ENCODE measurements at regions not wholly inside any gene's neighbourhood (a gene's known extent, or its start where the extent isn't known, plus 50 kb on each side); places are given as distances from the start of the nearest gene placed in this dataset.

GRCh38 chr3:151635905-151636304 lies 97.8 kb upstream of the AADACL2 start:
- no peak for TF ChIP-seq POLR2A (IDR thresholded peaks at IDR 0.05)
- TF ChIP-seq POLR2AphosphoS5 (IDR thresholded peaks at IDR 0.05) = no peak
- TF ChIP-seq CTCF (IDR thresholded peaks at IDR 0.05) = no peak
- no peak for TF ChIP-seq EP300 (IDR thresholded peaks at IDR 0.05)

Measured in suprapubic skin (tissue), 4 donors.